HEK293 (cell line): ENCODE measurements at regions not wholly inside any gene's neighbourhood (a gene's known extent, or its start where the extent isn't known, plus 50 kb on each side); places are given as distances from the start of the nearest gene placed in this dataset.

ENCODE experiments used
- CTCF ChIA-PET: fragments of 350-600 bp; formaldehyde crosslinking; extraction: SDS; loops from one replicate; lab custom pipeline; 2021; ENCODE audit warnings: antibody characterized with exemption; lab: Yijun Ruan, JAX
- POLR2A ChIA-PET: fragments of 300-600 bp; formaldehyde crosslinking; extraction: SDS; loops from one replicate; lab custom pipeline; 2020; ENCODE audit warnings: antibody characterized with exemption, inconsistent platforms; lab: Yijun Ruan, JAX
- H3K27ac ChIP-seq: fragments of 200-500 bp; sonication (Bioruptor generic); 2 replicates; pipeline ENCODE4 v1.5.1; 2014; ENCODE audit warnings: low read depth, low read length, control low read depth, inconsistent platforms; ENCODE audit errors: extremely low read depth
- H3K36me3 ChIP-seq, 2 experiments: fragments of 200-500 bp in 1 of 2; sonication (Bioruptor generic) in 1 of 2; 1 replicate in 1 of 2; 2 replicates in 1 of 2; pipeline ENCODE4 v1.5.1; 2014 to 2017; ENCODE audit warnings: inconsistent platforms in 2 of 2, low read length in 2 of 2; ENCODE audit not compliant: control insufficient read depth in 2 of 2, insufficient read depth in 1 of 2
- H3K4me1 ChIP-seq: fragments of 200-500 bp; sonication (Bioruptor generic); 2 replicates; pipeline ENCODE4 v1.5.1; 2014; ENCODE audit warnings: mild to moderate bottlenecking, low read length, inconsistent platforms; ENCODE audit not compliant: control insufficient read depth, insufficient read depth
- H3K4me3 ChIP-seq: 2 replicates; pipeline ENCODE4 v1.5.1; 2011; ENCODE audit warnings: low read depth, mild to moderate bottlenecking, control low read depth, low read length, moderate library complexity
- H3K9me3 ChIP-seq: fragments of 200-500 bp; sonication (Bioruptor generic); 2 replicates; pipeline ENCODE4 v1.5.1; 2014; ENCODE audit warnings: low read depth, low read length, inconsistent platforms; ENCODE audit not compliant: control insufficient read depth, insufficient read depth
- FEZF1 ChIP-seq: fragments of 450-650 bp; formaldehyde crosslinking; IDR thresholded peaks from 2 replicates; pipeline ENCODE4 v1.5.1; 2016; ENCODE audit warnings: missing biosample characterization, missing genetic modification characterization
- HOXC10 ChIP-seq: sonication (generic); formaldehyde crosslinking; IDR thresholded peaks from 2 replicates; pipeline ENCODE4 v1.8.1; 2023; ENCODE audit warnings: mild to moderate bottlenecking, missing genetic modification reagents
- MEIS1 ChIP-seq: sonication (generic); formaldehyde crosslinking; IDR thresholded peaks from 2 replicates; pipeline ENCODE4 v1.8.1; 2022; ENCODE audit warnings: missing genetic modification reagents, mild to moderate bottlenecking, borderline replicate concordance
- OSR2 ChIP-seq: fragments of 450-650 bp; formaldehyde crosslinking; IDR thresholded peaks from 2 replicates; pipeline ENCODE4 v1.5.1; 2016; ENCODE audit warnings: missing biosample characterization, missing genetic modification characterization
- PATZ1 ChIP-seq: fragments of 450-650 bp; formaldehyde crosslinking; IDR thresholded peaks from 2 replicates; pipeline ENCODE4 v1.5.1; 2016; ENCODE audit warnings: missing biosample characterization, missing genetic modification characterization
- PRDM6 ChIP-seq: fragments of 450-650 bp; formaldehyde crosslinking; IDR thresholded peaks from 2 replicates; pipeline ENCODE4 v1.5.1; 2017; ENCODE audit warnings: missing biosample characterization, missing genetic modification characterization
- SALL2 ChIP-seq: fragments of 450-650 bp; formaldehyde crosslinking; IDR thresholded peaks from 2 replicates; pipeline ENCODE4 v1.5.0; 2017; ENCODE audit warnings: missing biosample characterization, mild to moderate bottlenecking, missing genetic modification characterization, borderline replicate concordance
- SCRT2 ChIP-seq: fragments of 450-650 bp; formaldehyde crosslinking; IDR thresholded peaks from 2 replicates; pipeline ENCODE4 v1.5.1; 2016; ENCODE audit warnings: missing biosample characterization, missing genetic modification characterization
- ZFP41 ChIP-seq: fragments of 450-650 bp; formaldehyde crosslinking; IDR thresholded peaks from 2 replicates; pipeline ENCODE4 v1.5.1; 2016; ENCODE audit warnings: missing biosample characterization, missing genetic modification characterization, borderline replicate concordance
- ZNF112 ChIP-seq: fragments of 450-650 bp; formaldehyde crosslinking; IDR thresholded peaks from 2 replicates; pipeline ENCODE4 v1.5.0; 2017; ENCODE audit warnings: missing biosample characterization, missing genetic modification characterization
- ZNF174 ChIP-seq: fragments of 450-650 bp; formaldehyde crosslinking; IDR thresholded peaks from 2 replicates; pipeline ENCODE4 v1.5.0; 2017; ENCODE audit warnings: missing biosample characterization, mild to moderate bottlenecking, missing genetic modification characterization
- ZNF214 ChIP-seq: fragments of 450-650 bp; formaldehyde crosslinking; IDR thresholded peaks from 2 replicates; pipeline ENCODE4 v1.5.1; 2017; ENCODE audit warnings: missing biosample characterization, mild to moderate bottlenecking, missing genetic modification characterization, borderline replicate concordance
- ZNF335 ChIP-seq: fragments of 450-650 bp; formaldehyde crosslinking; conservative IDR thresholded peaks from 2 replicates; pipeline ENCODE4 v1.5.1; 2016; ENCODE audit warnings: missing biosample characterization, missing genetic modification characterization
- ZNF350 ChIP-seq: fragments of 450-650 bp; formaldehyde crosslinking; IDR thresholded peaks from 2 replicates; pipeline ENCODE4 v1.5.0; 2017; ENCODE audit warnings: missing biosample characterization, mild to moderate bottlenecking, missing genetic modification characterization
- ZNF354C ChIP-seq: fragments of 450-650 bp; formaldehyde crosslinking; IDR thresholded peaks from 2 replicates; pipeline ENCODE4 v1.5.1; 2016; ENCODE audit warnings: missing biosample characterization, missing genetic modification characterization, low read depth, borderline replicate concordance
- ZNF362 ChIP-seq: fragments of 450-650 bp; formaldehyde crosslinking; IDR thresholded peaks from 2 replicates; pipeline ENCODE4 v1.5.1; 2016; ENCODE audit warnings: missing biosample characterization, missing genetic modification characterization
- ZNF473 ChIP-seq: fragments of 450-650 bp; formaldehyde crosslinking; IDR thresholded peaks from 2 replicates; pipeline ENCODE4 v1.5.1; 2017; ENCODE audit warnings: missing biosample characterization, missing genetic modification characterization
- ZNF610 ChIP-seq: fragments of 450-650 bp; formaldehyde crosslinking; IDR thresholded peaks from 2 replicates; pipeline ENCODE4 v1.5.1; 2016; ENCODE audit warnings: missing biosample characterization, missing genetic modification characterization, borderline replicate concordance
- ZNF670 ChIP-seq: fragments of 450-650 bp; formaldehyde crosslinking; IDR thresholded peaks from 2 replicates; pipeline ENCODE4 v1.5.1; 2016; ENCODE audit warnings: missing biosample characterization, missing genetic modification characterization, low read depth
- ZNF791 ChIP-seq: fragments of 450-650 bp; formaldehyde crosslinking; IDR thresholded peaks from 2 replicates; pipeline ENCODE4 v1.5.1; 2016; ENCODE audit warnings: missing biosample characterization, missing genetic modification characterization
- ZNF837 ChIP-seq: fragments of 450-650 bp; formaldehyde crosslinking; IDR thresholded peaks from 2 replicates; pipeline ENCODE4 v1.5.1; 2016; ENCODE audit warnings: missing biosample characterization, missing genetic modification characterization
- ZNF843 ChIP-seq: fragments of 450-650 bp; formaldehyde crosslinking; IDR thresholded peaks from 2 replicates; pipeline ENCODE4 v1.5.1; 2016; ENCODE audit warnings: missing biosample characterization, missing genetic modification characterization
- TF ChIP-seq, protein P1 (sequence below): fragments of 450-650 bp; formaldehyde crosslinking; IDR thresholded peaks from 2 replicates; pipeline ENCODE4 v1.5.0; 2017; ENCODE audit warnings: missing biosample characterization, missing genetic modification characterization, borderline replicate concordance

GRCh38 chr14:71466251-71466650 is 466.0 kb upstream of the RGS6 start (continued):
- no peak for TF ChIP-seq PRDM6
- no peak for TF ChIP-seq FEZF1 (tag by site-specific recombination)
- no peak for TF ChIP-seq SALL2 (tag by site-specific recombination)
- no peak for TF ChIP-seq ZNF362 (tag by site-specific recombination)
- no peak for TF ChIP-seq ZNF670 (tag by site-specific recombination)
- no peak for TF ChIP-seq ZNF174
- TF ChIP-seq ZNF214 (tag by site-specific recombination) = no peak
- TF ChIP-seq ZNF791 (tag by site-specific recombination) = no peak

DNA sequence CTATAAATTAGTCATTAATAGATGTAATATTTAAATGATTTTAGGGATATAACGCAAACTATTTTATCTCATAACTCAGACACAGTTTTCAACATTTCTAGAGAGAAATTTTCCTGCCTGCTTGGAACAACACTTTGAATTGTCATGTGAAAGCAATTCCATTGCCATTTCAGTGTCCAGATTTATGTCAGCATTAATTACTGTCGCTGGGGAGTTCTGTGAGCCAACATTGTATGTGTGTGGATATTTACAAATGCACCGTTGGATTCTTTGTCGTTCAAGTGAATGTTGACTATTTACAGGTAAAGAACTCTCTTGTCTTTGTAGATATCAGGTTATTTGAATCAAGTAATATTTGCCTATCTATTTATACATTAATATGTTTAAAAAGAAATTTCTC is 465.3 kb upstream of the RGS6 start:
- ChIA-PET POLR2A (no interaction called here), CTCF (no interaction called here)
- H3K36me3 ChIP-seq = no peaks in the 10 kb centered on the region
- no peak overlapping the region for H3K27ac ChIP-seq
- H3K4me3 ChIP-seq = no peak overlapping the region
- no peaks in the 10 kb centered on the region for H3K9me3 ChIP-seq
- no peak for TF ChIP-seq ZNF335 (tag by site-specific recombination)
- no peak for TF ChIP-seq ZNF837 (tag by site-specific recombination)
- no peak for TF ChIP-seq ZNF610 (tag by site-specific recombination)
- no peak for TF ChIP-seq ZNF354C
- H3K4me1 ChIP-seq = 0 out of 2 replicates have a peak, but pooled peaks cover 3% of the 10 kb centered on the region

DNA sequence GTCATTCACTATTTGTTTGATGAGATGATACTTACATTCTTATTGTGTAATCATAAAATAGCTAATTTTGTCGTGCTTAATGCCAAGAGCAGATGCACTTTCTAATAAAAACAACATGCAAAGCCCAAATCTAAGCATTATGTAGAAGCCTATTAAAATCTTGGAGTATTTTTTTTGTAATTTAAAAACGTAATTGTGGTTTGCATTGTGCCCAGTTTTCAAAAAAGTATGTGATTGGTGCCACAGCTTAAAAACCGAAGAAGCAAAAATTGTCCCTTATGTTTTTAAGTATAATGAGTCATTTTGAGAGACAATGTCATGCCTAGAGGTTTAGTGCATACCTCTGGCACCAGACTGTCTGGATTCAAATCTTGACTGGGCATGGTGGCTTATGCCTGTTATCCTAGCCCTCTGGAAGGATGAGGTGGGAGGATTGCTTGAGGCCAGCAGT is 464.8 kb upstream of the RGS6 start:
- H3K9me3 ChIP-seq = no peaks in the 10 kb centered on the region
- H3K4me3 ChIP-seq = no peak overlapping the region
- H3K4me1 ChIP-seq = 0 out of 2 replicates have a peak, but pooled peaks cover 3% of the 10 kb centered on the region
- POLR2A ChIA-PET = no interaction called here
- H3K36me3 ChIP-seq = no peaks in the 10 kb centered on the region
- TF ChIP-seq MEIS1 (CRISPR knock-in tag) = no peak
- no peak for TF ChIP-seq ZFP41
- TF ChIP-seq ZNF843 (tag by site-specific recombination) = no peak
- no peak for TF ChIP-seq ZNF112 (tag by site-specific recombination)
- TF ChIP-seq ZNF350 = no peak
- TF ChIP-seq PATZ1 (tag by site-specific recombination) = no peak
- no peak for TF ChIP-seq HOXC10 (CRISPR knock-in tag)
- no peak for TF ChIP-seq SCRT2 (tag by site-specific recombination)
- TF ChIP-seq, protein P1, sequence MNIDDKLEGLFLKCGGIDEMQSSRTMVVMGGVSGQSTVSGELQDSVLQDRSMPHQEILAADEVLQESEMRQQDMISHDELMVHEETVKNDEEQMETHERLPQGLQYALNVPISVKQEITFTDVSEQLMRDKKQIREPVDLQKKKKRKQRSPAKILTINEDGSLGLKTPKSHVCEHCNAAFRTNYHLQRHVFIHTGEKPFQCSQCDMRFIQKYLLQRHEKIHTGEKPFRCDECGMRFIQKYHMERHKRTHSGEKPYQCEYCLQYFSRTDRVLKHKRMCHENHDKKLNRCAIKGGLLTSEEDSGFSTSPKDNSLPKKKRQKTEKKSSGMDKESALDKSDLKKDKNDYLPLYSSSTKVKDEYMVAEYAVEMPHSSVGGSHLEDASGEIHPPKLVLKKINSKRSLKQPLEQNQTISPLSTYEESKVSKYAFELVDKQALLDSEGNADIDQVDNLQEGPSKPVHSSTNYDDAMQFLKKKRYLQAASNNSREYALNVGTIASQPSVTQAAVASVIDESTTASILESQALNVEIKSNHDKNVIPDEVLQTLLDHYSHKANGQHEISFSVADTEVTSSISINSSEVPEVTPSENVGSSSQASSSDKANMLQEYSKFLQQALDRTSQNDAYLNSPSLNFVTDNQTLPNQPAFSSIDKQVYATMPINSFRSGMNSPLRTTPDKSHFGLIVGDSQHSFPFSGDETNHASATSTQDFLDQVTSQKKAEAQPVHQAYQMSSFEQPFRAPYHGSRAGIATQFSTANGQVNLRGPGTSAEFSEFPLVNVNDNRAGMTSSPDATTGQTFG (tag by site-specific recombination) = no peak
- no peak for TF ChIP-seq ZNF473 (tag by site-specific recombination)
- no peak for TF ChIP-seq OSR2 (tag by site-specific recombination)
- CTCF ChIA-PET = no interaction called here
- no peak overlapping the region for H3K27ac ChIP-seq
